ENCODE measurements at regions not wholly inside any gene's neighbourhood (a gene's known extent, or its start where the extent isn't known, plus 50 kb on each side); places are given as distances from the start of the nearest gene placed in this dataset.

DNA sequence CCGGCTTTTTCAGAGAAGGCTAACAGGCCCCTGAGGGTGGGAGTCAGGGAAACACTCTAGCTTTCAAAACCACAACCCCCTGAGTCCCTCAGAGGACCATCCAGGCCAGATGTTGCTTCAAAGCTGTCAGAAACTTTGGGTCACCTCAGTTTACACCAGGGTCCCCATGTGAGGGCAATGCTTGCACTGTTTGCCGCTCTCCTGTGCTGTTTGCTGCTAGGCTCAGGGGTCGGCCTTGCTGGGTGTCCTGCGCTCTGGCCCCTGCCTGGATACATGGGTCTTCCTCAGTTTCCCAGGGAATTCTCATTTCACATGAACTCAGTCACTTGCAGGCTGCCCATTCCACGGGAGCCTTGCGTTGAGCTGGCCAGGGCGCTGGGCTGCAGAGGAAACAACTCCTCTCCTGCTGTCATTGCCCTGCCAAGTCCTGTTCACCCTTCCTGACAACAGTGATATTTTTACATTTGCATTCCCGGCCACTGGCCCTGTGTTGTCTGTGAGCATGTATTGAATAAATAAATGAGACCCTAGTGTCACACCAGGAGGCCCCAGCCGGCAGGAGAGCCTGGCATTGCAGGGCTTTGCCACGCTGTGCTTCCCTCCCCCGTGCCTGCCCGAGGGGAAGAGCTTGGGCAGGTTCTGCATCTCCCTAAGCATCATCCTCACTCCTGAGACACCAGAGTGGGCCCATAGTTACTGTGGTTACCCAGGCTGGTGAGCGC lies 73.2 kb upstream of the RAB6C start:
- TF ChIP-seq CTCF (IDR thresholded peaks at IDR 0.05; ENCODE audit: low read depth, low read length) (no peak), EZH2phosphoT487 (IDR thresholded peaks at IDR 0.05; ENCODE audit: low read depth) (no peak)
